HEK293 (cell line): ENCODE measurements at regions not wholly inside any gene's neighbourhood (a gene's known extent, or its start where the extent isn't known, plus 50 kb on each side); places are given as distances from the start of the nearest gene placed in this dataset.

Source experiments
- CTCF ChIA-PET: fragments of 350-600 bp; formaldehyde crosslinking; extraction: SDS; loops from one replicate; lab custom pipeline; 2021; ENCODE audit warnings: antibody characterized with exemption; lab: Yijun Ruan, JAX
- POLR2A ChIA-PET: fragments of 300-600 bp; formaldehyde crosslinking; extraction: SDS; loops from one replicate; lab custom pipeline; 2020; ENCODE audit warnings: antibody characterized with exemption, inconsistent platforms; lab: Yijun Ruan, JAX
- H3K27ac ChIP-seq: fragments of 200-500 bp; sonication (Bioruptor generic); 2 replicates; pipeline ENCODE4 v1.5.1; 2014; ENCODE audit warnings: low read depth, low read length, control low read depth, inconsistent platforms; ENCODE audit errors: extremely low read depth
- H3K36me3 ChIP-seq, 2 experiments: fragments of 200-500 bp in 1 of 2; sonication (Bioruptor generic) in 1 of 2; 1 replicate in 1 of 2; 2 replicates in 1 of 2; pipeline ENCODE4 v1.5.1; 2014 to 2017; ENCODE audit warnings: inconsistent platforms in 2 of 2, low read length in 2 of 2; ENCODE audit not compliant: control insufficient read depth in 2 of 2, insufficient read depth in 1 of 2
- H3K4me1 ChIP-seq: fragments of 200-500 bp; sonication (Bioruptor generic); 2 replicates; pipeline ENCODE4 v1.5.1; 2014; ENCODE audit warnings: mild to moderate bottlenecking, low read length, inconsistent platforms; ENCODE audit not compliant: control insufficient read depth, insufficient read depth
- H3K4me3 ChIP-seq: 2 replicates; pipeline ENCODE4 v1.5.1; 2011; ENCODE audit warnings: low read depth, mild to moderate bottlenecking, control low read depth, low read length, moderate library complexity
- H3K9me3 ChIP-seq: fragments of 200-500 bp; sonication (Bioruptor generic); 2 replicates; pipeline ENCODE4 v1.5.1; 2014; ENCODE audit warnings: low read depth, low read length, inconsistent platforms; ENCODE audit not compliant: control insufficient read depth, insufficient read depth
- HOXC10 ChIP-seq: sonication (generic); formaldehyde crosslinking; IDR thresholded peaks from 2 replicates; pipeline ENCODE4 v1.8.1; 2023; ENCODE audit warnings: mild to moderate bottlenecking, missing genetic modification reagents
- SALL2 ChIP-seq: fragments of 450-650 bp; formaldehyde crosslinking; IDR thresholded peaks from 2 replicates; pipeline ENCODE4 v1.5.0; 2017; ENCODE audit warnings: missing biosample characterization, mild to moderate bottlenecking, missing genetic modification characterization, borderline replicate concordance
- SP7 ChIP-seq: fragments of 450-650 bp; formaldehyde crosslinking; IDR thresholded peaks from 2 replicates; pipeline ENCODE4 v1.5.1; 2016; ENCODE audit warnings: missing biosample characterization, missing genetic modification characterization
- ZBTB7A ChIP-seq: fragments of 450-650 bp; formaldehyde crosslinking; IDR thresholded peaks from 2 replicates; pipeline ENCODE4 v1.5.1; 2016; ENCODE audit warnings: low read depth, missing biosample characterization, missing genetic modification characterization
- ZNF146 ChIP-seq: fragments of 450-650 bp; formaldehyde crosslinking; IDR thresholded peaks from 2 replicates; pipeline ENCODE4 v1.5.1; 2016; ENCODE audit warnings: missing biosample characterization, missing genetic modification characterization
- ZNF184 ChIP-seq: fragments of 450-650 bp; IDR thresholded peaks from 2 replicates; pipeline ENCODE4 v1.5.1; 2018; ENCODE audit warnings: missing biosample characterization, mild to moderate bottlenecking, missing genetic modification characterization
- ZNF19 ChIP-seq: fragments of 450-650 bp; formaldehyde crosslinking; IDR thresholded peaks from 2 replicates; pipeline ENCODE4; 2016; ENCODE audit warnings: missing biosample characterization, missing genetic modification characterization, low read depth
- ZNF202 ChIP-seq: fragments of 450-650 bp; formaldehyde crosslinking; IDR thresholded peaks from 2 replicates; pipeline ENCODE4 v1.5.1; 2016; ENCODE audit warnings: missing biosample characterization, missing genetic modification characterization, borderline replicate concordance
- ZNF266 ChIP-seq: fragments of 450-650 bp; formaldehyde crosslinking; IDR thresholded peaks from 2 replicates; pipeline ENCODE4 v1.5.1; 2016; ENCODE audit warnings: missing biosample characterization, missing genetic modification characterization, low read depth
- ZNF335 ChIP-seq: fragments of 450-650 bp; formaldehyde crosslinking; conservative IDR thresholded peaks from 2 replicates; pipeline ENCODE4 v1.5.1; 2016; ENCODE audit warnings: missing biosample characterization, missing genetic modification characterization
- ZNF391 ChIP-seq: fragments of 450-650 bp; formaldehyde crosslinking; IDR thresholded peaks from 2 replicates; pipeline ENCODE4 v1.5.1; 2016; ENCODE audit warnings: low read depth, missing biosample characterization, missing genetic modification characterization, borderline replicate concordance
- ZNF404 ChIP-seq: fragments of 450-650 bp; formaldehyde crosslinking; IDR thresholded peaks from 2 replicates; pipeline ENCODE4 v1.5.1; 2017; ENCODE audit warnings: missing biosample characterization, missing genetic modification characterization
- ZNF560 ChIP-seq: fragments of 450-650 bp; formaldehyde crosslinking; IDR thresholded peaks from 2 replicates; pipeline ENCODE4 v1.5.1; 2017; ENCODE audit warnings: missing biosample characterization, missing genetic modification characterization, borderline replicate concordance
- ZNF626 ChIP-seq: fragments of 450-650 bp; sonication (Bioruptor Pico); formaldehyde crosslinking; IDR thresholded peaks from 2 replicates; pipeline ENCODE4 v1.5.1; 2018; ENCODE audit warnings: missing biosample characterization, missing genetic modification characterization, inconsistent platforms
- ZNF747 ChIP-seq: fragments of 450-650 bp; formaldehyde crosslinking; IDR thresholded peaks from 2 replicates; pipeline ENCODE4 v1.5.1; 2016; ENCODE audit warnings: missing biosample characterization, missing genetic modification characterization
- ZNF76 ChIP-seq: fragments of 450-650 bp; formaldehyde crosslinking; IDR thresholded peaks from 2 replicates; pipeline ENCODE4; 2016; ENCODE audit warnings: low read depth, missing biosample characterization, missing genetic modification characterization, borderline replicate concordance
- TF ChIP-seq, protein P1 (sequence below): fragments of 450-650 bp; formaldehyde crosslinking; IDR thresholded peaks from 2 replicates; pipeline ENCODE4 v1.5.1; 2016; ENCODE audit warnings: missing biosample characterization, missing genetic modification characterization, low read depth
- TF ChIP-seq, protein P2 (sequence below): fragments of 450-650 bp; formaldehyde crosslinking; IDR thresholded peaks from 2 replicates; pipeline ENCODE4 v1.5.1; 2016; ENCODE audit warnings: missing biosample characterization, missing genetic modification characterization
- TF ChIP-seq, protein P3 (sequence below): fragments of 450-650 bp; formaldehyde crosslinking; conservative IDR thresholded peaks from 2 replicates; pipeline ENCODE4 v1.5.1; 2016; ENCODE audit warnings: low read depth, missing biosample characterization, missing genetic modification characterization
- TF ChIP-seq, protein P4 (sequence below): fragments of 450-650 bp; formaldehyde crosslinking; IDR thresholded peaks from 2 replicates; pipeline ENCODE4 v1.5.1; 2016; ENCODE audit warnings: missing biosample characterization, missing genetic modification characterization
- TF ChIP-seq, protein P5 (sequence below): fragments of 450-650 bp; formaldehyde crosslinking; IDR thresholded peaks from 2 replicates; pipeline ENCODE4 v1.5.1; 2016; ENCODE audit warnings: missing biosample characterization, missing genetic modification characterization, borderline replicate concordance
- TF ChIP-seq, protein P6 (sequence below): fragments of 450-650 bp; formaldehyde crosslinking; IDR thresholded peaks from 2 replicates; pipeline ENCODE4 v1.5.1; 2016; ENCODE audit warnings: missing biosample characterization, missing genetic modification characterization

DNA sequence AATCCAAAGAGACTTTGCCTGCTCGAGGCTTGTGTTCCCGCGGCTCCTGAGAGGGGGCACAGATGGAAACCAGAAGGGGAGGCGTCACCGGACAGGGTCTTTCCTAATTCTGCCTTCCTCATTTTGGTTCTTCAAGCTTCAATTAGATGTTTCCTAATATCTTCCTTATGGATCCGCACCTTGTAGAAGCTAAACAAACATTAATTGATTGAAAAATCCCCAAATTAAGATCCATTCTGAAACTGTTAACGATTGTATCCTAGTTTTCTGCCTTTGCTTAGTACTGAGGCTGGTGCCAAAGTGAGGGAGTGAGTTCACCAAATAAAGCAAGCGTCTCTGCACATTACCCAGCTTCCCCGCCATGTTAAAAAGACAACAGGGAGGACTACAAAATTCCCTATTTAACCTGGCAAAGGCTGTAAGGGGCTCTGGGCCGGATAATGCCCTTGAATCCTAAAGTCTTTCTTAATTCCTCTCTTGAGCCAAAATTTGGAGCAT lies 123.2 kb downstream of the GPX5 start (continued):
- TF ChIP-seq, protein P1, sequence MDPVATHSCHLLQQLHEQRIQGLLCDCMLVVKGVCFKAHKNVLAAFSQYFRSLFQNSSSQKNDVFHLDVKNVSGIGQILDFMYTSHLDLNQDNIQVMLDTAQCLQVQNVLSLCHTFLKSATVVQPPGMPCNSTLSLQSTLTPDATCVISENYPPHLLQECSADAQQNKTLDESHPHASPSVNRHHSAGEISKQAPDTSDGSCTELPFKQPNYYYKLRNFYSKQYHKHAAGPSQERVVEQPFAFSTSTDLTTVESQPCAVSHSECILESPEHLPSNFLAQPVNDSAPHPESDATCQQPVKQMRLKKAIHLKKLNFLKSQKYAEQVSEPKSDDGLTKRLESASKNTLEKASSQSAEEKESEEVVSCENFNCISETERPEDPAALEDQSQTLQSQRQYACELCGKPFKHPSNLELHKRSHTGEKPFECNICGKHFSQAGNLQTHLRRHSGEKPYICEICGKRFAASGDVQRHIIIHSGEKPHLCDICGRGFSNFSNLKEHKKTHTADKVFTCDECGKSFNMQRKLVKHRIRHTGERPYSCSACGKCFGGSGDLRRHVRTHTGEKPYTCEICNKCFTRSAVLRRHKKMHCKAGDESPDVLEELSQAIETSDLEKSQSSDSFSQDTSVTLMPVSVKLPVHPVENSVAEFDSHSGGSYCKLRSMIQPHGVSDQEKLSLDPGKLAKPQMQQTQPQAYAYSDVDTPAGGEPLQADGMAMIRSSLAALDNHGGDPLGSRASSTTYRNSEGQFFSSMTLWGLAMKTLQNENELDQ: no peak
- TF ChIP-seq ZNF146 (tag by site-specific recombination): no peak
- TF ChIP-seq ZNF19 (tag by site-specific recombination): no peak
- no peak for TF ChIP-seq ZNF202 (tag by site-specific recombination)
- no peak for TF ChIP-seq ZNF404 (tag by site-specific recombination)
- TF ChIP-seq, protein P2, sequence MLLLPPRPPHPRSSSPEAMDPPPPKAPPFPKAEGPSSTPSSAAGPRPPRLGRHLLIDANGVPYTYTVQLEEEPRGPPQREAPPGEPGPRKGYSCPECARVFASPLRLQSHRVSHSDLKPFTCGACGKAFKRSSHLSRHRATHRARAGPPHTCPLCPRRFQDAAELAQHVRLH (tag by site-specific recombination): no peak
- TF ChIP-seq, protein P3, sequence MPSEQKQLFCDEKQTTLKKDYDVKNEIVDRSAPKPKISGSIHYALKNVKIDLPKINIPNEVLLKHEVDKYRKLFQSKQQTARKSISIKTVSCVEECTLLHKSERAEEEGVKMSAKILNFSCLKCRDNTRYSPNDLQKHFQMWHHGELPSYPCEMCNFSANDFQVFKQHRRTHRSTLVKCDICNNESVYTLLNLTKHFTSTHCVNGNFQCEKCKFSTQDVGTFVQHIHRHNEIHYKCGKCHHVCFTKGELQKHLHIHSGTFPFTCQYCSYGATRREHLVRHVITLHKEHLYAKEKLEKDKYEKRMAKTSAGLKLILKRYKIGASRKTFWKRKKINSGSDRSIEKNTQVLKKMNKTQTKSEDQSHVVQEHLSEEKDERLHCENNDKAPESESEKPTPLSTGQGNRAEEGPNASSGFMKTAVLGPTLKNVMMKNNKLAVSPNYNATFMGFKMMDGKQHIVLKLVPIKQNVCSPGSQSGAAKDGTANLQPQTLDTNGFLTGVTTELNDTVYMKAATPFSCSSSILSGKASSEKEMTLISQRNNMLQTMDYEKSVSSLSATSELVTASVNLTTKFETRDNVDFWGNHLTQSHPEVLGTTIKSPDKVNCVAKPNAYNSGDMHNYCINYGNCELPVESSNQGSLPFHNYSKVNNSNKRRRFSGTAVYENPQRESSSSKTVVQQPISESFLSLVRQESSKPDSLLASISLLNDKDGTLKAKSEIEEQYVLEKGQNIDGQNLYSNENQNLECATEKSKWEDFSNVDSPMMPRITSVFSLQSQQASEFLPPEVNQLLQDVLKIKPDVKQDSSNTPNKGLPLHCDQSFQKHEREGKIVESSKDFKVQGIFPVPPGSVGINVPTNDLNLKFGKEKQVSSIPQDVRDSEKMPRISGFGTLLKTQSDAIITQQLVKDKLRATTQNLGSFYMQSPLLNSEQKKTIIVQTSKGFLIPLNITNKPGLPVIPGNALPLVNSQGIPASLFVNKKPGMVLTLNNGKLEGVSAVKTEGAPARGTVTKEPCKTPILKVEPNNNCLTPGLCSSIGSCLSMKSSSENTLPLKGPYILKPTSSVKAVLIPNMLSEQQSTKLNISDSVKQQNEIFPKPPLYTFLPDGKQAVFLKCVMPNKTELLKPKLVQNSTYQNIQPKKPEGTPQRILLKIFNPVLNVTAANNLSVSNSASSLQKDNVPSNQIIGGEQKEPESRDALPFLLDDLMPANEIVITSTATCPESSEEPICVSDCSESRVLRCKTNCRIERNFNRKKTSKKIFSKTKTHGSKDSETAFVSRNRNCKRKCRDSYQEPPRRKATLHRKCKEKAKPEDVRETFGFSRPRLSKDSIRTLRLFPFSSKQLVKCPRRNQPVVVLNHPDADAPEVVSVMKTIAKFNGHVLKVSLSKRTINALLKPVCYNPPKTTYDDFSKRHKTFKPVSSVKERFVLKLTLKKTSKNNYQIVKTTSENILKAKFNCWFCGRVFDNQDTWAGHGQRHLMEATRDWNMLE (tag by site-specific recombination): no peak; the same call in 1 of the 2 replicates
- TF ChIP-seq, protein P4, sequence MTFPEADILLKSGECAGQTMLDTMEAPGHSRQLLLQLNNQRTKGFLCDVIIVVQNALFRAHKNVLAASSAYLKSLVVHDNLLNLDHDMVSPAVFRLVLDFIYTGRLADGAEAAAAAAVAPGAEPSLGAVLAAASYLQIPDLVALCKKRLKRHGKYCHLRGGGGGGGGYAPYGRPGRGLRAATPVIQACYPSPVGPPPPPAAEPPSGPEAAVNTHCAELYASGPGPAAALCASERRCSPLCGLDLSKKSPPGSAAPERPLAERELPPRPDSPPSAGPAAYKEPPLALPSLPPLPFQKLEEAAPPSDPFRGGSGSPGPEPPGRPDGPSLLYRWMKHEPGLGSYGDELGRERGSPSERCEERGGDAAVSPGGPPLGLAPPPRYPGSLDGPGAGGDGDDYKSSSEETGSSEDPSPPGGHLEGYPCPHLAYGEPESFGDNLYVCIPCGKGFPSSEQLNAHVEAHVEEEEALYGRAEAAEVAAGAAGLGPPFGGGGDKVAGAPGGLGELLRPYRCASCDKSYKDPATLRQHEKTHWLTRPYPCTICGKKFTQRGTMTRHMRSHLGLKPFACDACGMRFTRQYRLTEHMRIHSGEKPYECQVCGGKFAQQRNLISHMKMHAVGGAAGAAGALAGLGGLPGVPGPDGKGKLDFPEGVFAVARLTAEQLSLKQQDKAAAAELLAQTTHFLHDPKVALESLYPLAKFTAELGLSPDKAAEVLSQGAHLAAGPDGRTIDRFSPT (tag by site-specific recombination): no peak
- TF ChIP-seq SP7 (tag by site-specific recombination): no peak
- no peak for TF ChIP-seq ZBTB7A
- no peak for TF ChIP-seq ZNF184 (tag by site-specific recombination)
- TF ChIP-seq ZNF266: no peak
- TF ChIP-seq, all 188 proteins: peak for 12

DNA sequence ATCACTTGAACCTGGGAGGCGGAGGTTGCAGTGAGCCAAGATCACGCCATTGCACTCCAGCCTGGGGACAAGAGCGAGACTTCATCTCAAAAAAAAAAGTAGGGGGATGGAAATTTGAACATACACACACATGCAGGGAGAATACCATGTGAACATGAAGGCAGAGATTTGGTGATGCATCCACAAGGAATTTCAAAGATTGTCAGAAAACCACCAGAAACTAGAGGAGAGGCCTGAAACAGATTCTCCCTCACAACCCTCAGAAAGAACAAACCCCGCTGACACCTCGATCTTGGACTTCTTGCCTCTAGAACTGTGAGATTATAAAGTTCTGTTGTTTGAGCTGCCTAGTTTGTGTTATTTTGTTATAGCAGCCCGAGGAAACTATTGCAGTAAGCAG lies 125.5 kb downstream of the GPX5 start:
- TF ChIP-seq, protein P5, sequence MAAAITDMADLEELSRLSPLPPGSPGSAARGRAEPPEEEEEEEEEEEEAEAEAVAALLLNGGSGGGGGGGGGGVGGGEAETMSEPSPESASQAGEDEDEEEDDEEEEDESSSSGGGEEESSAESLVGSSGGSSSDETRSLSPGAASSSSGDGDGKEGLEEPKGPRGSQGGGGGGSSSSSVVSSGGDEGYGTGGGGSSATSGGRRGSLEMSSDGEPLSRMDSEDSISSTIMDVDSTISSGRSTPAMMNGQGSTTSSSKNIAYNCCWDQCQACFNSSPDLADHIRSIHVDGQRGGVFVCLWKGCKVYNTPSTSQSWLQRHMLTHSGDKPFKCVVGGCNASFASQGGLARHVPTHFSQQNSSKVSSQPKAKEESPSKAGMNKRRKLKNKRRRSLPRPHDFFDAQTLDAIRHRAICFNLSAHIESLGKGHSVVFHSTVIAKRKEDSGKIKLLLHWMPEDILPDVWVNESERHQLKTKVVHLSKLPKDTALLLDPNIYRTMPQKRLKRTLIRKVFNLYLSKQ (tag by site-specific recombination): no peak
- TF ChIP-seq ZNF76 (tag by site-specific recombination) (no peak), HOXC10 (CRISPR knock-in tag) (no peak), ZNF560 (no peak), ZNF747 (tag by site-specific recombination) (no peak), ZNF335 (tag by site-specific recombination) (no peak), ZNF391 (tag by site-specific recombination) (no peak), SALL2 (tag by site-specific recombination) (no peak), ZNF626 (tag by site-specific recombination) (no peak)
- TF ChIP-seq, protein P6, sequence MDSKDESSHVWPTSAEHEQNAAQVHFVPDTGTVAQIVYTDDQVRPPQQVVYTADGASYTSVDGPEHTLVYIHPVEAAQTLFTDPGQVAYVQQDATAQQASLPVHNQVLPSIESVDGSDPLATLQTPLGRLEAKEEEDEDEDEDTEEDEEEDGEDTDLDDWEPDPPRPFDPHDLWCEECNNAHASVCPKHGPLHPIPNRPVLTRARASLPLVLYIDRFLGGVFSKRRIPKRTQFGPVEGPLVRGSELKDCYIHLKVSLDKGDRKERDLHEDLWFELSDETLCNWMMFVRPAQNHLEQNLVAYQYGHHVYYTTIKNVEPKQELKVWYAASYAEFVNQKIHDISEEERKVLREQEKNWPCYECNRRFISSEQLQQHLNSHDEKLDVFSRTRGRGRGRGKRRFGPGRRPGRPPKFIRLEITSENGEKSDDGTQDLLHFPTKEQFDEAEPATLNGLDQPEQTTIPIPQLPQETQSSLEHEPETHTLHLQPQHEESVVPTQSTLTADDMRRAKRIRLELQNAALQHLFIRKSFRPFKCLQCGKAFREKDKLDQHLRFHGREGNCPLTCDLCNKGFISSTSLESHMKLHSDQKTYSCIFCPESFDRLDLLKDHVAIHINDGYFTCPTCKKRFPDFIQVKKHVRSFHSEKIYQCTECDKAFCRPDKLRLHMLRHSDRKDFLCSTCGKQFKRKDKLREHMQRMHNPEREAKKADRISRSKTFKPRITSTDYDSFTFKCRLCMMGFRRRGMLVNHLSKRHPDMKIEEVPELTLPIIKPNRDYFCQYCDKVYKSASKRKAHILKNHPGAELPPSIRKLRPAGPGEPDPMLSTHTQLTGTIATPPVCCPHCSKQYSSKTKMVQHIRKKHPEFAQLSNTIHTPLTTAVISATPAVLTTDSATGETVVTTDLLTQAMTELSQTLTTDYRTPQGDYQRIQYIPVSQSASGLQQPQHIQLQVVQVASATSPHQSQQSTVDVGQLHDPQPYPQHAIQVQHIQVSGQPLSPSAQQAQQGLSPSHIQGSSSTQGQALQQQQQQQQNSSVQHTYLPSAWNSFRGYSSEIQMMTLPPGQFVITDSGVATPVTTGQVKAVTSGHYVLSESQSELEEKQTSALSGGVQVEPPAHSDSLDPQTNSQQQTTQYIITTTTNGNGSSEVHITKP (tag by site-specific recombination): no peak
- TF ChIP-seq, all 188 proteins: peak for 0
- Histone ChIP-seq H3K27ac (no peak overlapping the region), H3K9me3 (no peaks in the 10 kb centered on the region), H3K36me3 (no peaks in the 10 kb centered on the region), H3K4me1 (peaks cover 21% of the 10 kb centered on the region), H3K4me3 (no peak overlapping the region)
- POLR2A ChIA-PET: no interaction called here
- CTCF ChIA-PET: interaction anchor here (0.5 to 1.2 kb wide), 7 partner anchors 24 to 1113 kb away, joined by 3 to 12 read pairs (median 5); no protein-coding TSS in a partner anchor
